HepG2 (cell line): ENCODE measurements at regions not wholly inside any gene's neighbourhood (a gene's known extent, or its start where the extent isn't known, plus 50 kb on each side); places are given as distances from the start of the nearest gene placed in this dataset.

Experiments used
- ATAC-seq: fragments of 200-7000 bp; cut with Tn5 transposase; 3 replicates; pipeline ENCODE4 v1.9.1; 2020; ENCODE audit warnings: mild to moderate bottlenecking, moderate library complexity
- BruUV-seq: library from RNA; stranded (reverse); fragments of 400-500 nt; replicated peaks from 2 replicates; lab custom pipeline; 2021; lab: Mats Ljungman, UMichigan
- CTCF ChIA-PET: fragments of 300-600 bp; formaldehyde crosslinking; extraction: SDS; loops from one replicate; lab custom pipeline; 2021; ENCODE audit warnings: low total read pairs, inconsistent platforms, low intra/inter-chr PET ratio; lab: Yijun Ruan, JAX
- POLR2A ChIA-PET: fragments of 350-600 bp; sonication (Branson Sonifier 250); formaldehyde crosslinking; loops from one replicate; lab custom pipeline; 2020; ENCODE audit warnings: antibody characterized with exemption, inconsistent platforms; lab: Yijun Ruan, JAX
- DNase-seq: peaks from one replicate; pipeline ENCODE4 v3.0.0-alpha.2; 2015; ENCODE audit warnings: low spot score
- FAIRE-seq: peaks from 3 replicates; lab custom pipeline; 2011; peaks lifted over from hg19 to GRCh38; lab: Jason Lieb, UNC
- H2AFZ ChIP-seq: one replicate; pipeline ENCODE4 v1.6.1; 2011; ENCODE audit warnings: low read length, inconsistent platforms
- H3K27ac ChIP-seq: fragments of 300-600 bp; 3 replicates; pipeline ENCODE4 v1.8.0; 2011; ENCODE audit warnings: mixed run types, mild to moderate bottlenecking, mixed read lengths, low read length, inconsistent platforms; ENCODE audit not compliant: insufficient read depth; ENCODE audit errors: extremely low read length
- H3K27me3 ChIP-seq, 2 experiments: fragments of 200-600 bp in 1 of 2; 2 replicates in 1 of 2; 3 replicates in 1 of 2; pipeline versions ENCODE4 v1.6.0 to v1.8.0; 2011; ENCODE audit warnings: low read length in 2 of 2, mild to moderate bottlenecking in 2 of 2, moderate library complexity in 2 of 2, inconsistent platforms in 1 of 2; ENCODE audit not compliant: insufficient read depth in 2 of 2, control insufficient read depth in 1 of 2
- H3K36me3 ChIP-seq, 2 experiments: fragments of 200-600 bp in 1 of 2; replicated peaks in 1 of 2; 2 replicates in 1 of 2; 3 replicates in 1 of 2; pipeline versions ENCODE4 v1.5.1 to v1.8.0; 2011; ENCODE audit warnings: low read length in 2 of 2, inconsistent platforms in 1 of 2; ENCODE audit not compliant: insufficient read depth in 2 of 2, control insufficient read depth in 1 of 2
- H3K4me1 ChIP-seq: 2 replicates; pipeline ENCODE4 v1.5.1; 2012; ENCODE audit warnings: low read length, inconsistent platforms; ENCODE audit not compliant: insufficient read depth
- H3K4me2 ChIP-seq: 2 replicates; pipeline ENCODE4 v1.6.0; 2011; ENCODE audit warnings: low read depth, low read length, inconsistent platforms
- H3K4me3 ChIP-seq, 3 experiments: fragments of 200-600 bp in 1 of 3; sonication (generic), shearing (Covaris generic) in 1 of 3; replicated peaks in 1 of 3; 2 replicates each; pipeline ENCODE4 v1.5.1; 2011 to 2016; ENCODE audit warnings: low read length in 3 of 3, inconsistent platforms in 2 of 3, low read depth in 2 of 3, mild to moderate bottlenecking in 2 of 3, control low read depth in 1 of 3, mixed read lengths in 1 of 3; ENCODE audit not compliant: insufficient read depth in 1 of 3
- H3K79me2 ChIP-seq: one replicate; pipeline ENCODE4 v1.6.1; 2011; ENCODE audit warnings: low read length, inconsistent platforms; ENCODE audit not compliant: insufficient read depth
- H3K9ac ChIP-seq: 2 replicates; pipeline ENCODE4 v1.6.0; 2011; ENCODE audit warnings: mild to moderate bottlenecking, low read depth, low read length, inconsistent platforms; ENCODE audit not compliant: insufficient read depth
- H3K9me3 ChIP-seq: 2 replicates; pipeline ENCODE4 v1.5.1; 2012; ENCODE audit warnings: mild to moderate bottlenecking, low read length
- H4K20me1 ChIP-seq: 2 replicates; pipeline ENCODE4 v1.6.0; 2011; ENCODE audit warnings: inconsistent platforms, mild to moderate bottlenecking, low read length, moderate library complexity; ENCODE audit not compliant: insufficient read depth
- ATF7-NPFF ChIP-seq: sonication (generic); formaldehyde crosslinking; IDR thresholded peaks from 2 replicates; pipeline ENCODE4 v1.8.1; 2023; ENCODE audit warnings: mild to moderate bottlenecking, low read depth, missing genetic modification reagents, moderate library complexity
- CBX1 ChIP-seq: IDR thresholded peaks from one replicate; pipeline ENCODE4 v1.6.1; 2016; ENCODE audit warnings: antibody characterized with exemption, low read depth
- CCAR2 ChIP-seq: fragments of 200-400 bp; formaldehyde crosslinking; optimal IDR thresholded peaks from 2 replicates; pipeline ENCODE3; 2018; ENCODE audit warnings: low read depth, mild to moderate bottlenecking, low read length, moderate library complexity
- FOXM1 ChIP-seq: sonication (generic); formaldehyde crosslinking; IDR thresholded peaks from 2 replicates; pipeline ENCODE4 v1.5.0; 2020; ENCODE audit warnings: missing genetic modification reagents
- IRF2 ChIP-seq: IDR thresholded peaks from 2 replicates; pipeline ENCODE4 v1.6.1; 2018; ENCODE audit warnings: missing genetic modification reagents, missing compliant biosample characterization
- RXRA ChIP-seq: sonication (generic); formaldehyde crosslinking; IDR thresholded peaks from 2 replicates; pipeline ENCODE4 v1.5.1; 2020; ENCODE audit warnings: missing genetic modification reagents
- U2AF2 ChIP-seq: fragments of 200-400 bp; formaldehyde crosslinking; IDR thresholded peaks from 2 replicates; pipeline ENCODE4 v1.6.1; 2017; ENCODE audit warnings: low read depth, mild to moderate bottlenecking, low read length
- ZFY ChIP-seq: sonication (generic); formaldehyde crosslinking; IDR thresholded peaks from 2 replicates; pipeline ENCODE4 v1.4.0; 2020; ENCODE audit warnings: missing genetic modification reagents
- ZNF230 ChIP-seq: sonication (generic); formaldehyde crosslinking; IDR thresholded peaks from 2 replicates; pipeline ENCODE4 v1.4.0; 2020; ENCODE audit warnings: mild to moderate bottlenecking, missing genetic modification reagents
- WGBS: methylation state at CpG from one replicate; pipeline ENCODE4 v1.1.6; 2017; ENCODE audit warnings: low lambda C conversion rate; 5-methylcytosine and 5-hydroxymethylcytosine counted together
- in situ Hi-C: cut with HindIII; loops from 2 replicates; pipeline ENCODE4 v1.10.0; 2017; ENCODE audit warnings: low pct_unique_long_range_greater_than_20kb; ENCODE audit not compliant: extremely low pct_ligation_motif_present
- intact Hi-C: fragments of 100-400 bp; cut with micrococcal nuclease; formaldehyde crosslinking; loops from one replicate; pipeline ENCODE4 v1.10.0; 2022; ENCODE audit not compliant: unreplicated experiment
- TF ChIP-seq, protein P1 (sequence below): sonication (generic); formaldehyde crosslinking; IDR thresholded peaks from 2 replicates; pipeline ENCODE4 v1.5.1; 2020; ENCODE audit warnings: missing genetic modification reagents, mild to moderate bottlenecking, borderline replicate concordance
- TF ChIP-seq, protein P2 (sequence below): sonication (generic); formaldehyde crosslinking; IDR thresholded peaks from 2 replicates; pipeline ENCODE4 v1.4.0; 2020; ENCODE audit warnings: mild to moderate bottlenecking, missing genetic modification reagents
- TF ChIP-seq, protein P3 (sequence below): sonication (generic); formaldehyde crosslinking; IDR thresholded peaks from 2 replicates; pipeline ENCODE4 v1.9.0; 2022; ENCODE audit warnings: low read depth, missing genetic modification reagents
- TF ChIP-seq, protein P4 (sequence below): IDR thresholded peaks from 2 replicates; pipeline ENCODE4 v1.6.1; 2016; ENCODE audit warnings: mild to moderate bottlenecking
- TF ChIP-seq, protein P5 (sequence below): sonication (generic); formaldehyde crosslinking; IDR thresholded peaks from 2 replicates; pipeline ENCODE4 v1.4.0; 2020; ENCODE audit warnings: missing genetic modification reagents

DNA sequence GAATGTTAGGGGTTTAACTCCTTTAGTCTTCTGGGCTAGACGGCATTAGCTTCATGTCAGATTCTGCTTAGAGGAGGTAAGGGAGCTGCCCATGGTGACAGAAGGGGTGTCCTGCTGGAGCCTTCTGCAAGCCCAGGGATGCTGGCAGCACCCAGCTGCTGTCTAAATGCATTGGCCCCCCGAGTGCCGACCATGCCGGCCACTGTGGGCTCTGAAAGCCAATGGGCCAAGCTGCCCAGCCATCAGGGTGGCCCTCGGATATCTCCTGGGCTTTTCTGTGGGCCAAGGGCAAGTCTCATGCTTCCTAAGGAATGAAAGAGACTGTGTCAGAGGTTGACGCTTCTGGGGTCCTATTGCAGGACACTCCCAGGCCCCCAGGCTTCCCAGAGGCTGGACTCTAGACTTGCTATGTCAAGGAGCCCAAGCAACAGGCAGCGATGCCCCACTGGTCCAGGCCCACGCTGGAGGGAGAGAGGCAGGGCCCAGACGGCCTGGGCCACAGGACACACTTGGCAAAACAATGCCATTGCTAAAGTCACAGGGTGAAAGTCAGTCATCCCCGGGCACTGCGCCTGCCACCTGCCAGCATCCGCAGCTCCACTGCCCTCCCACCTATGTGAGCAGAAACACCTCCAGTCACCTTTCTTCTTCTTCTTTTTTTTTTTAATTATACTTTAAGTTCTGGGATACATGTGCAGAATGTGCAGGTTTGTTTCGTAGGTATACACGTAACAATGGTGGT is 160.2 kb upstream of the GPR12 start (continued):
- no peak for TF ChIP-seq ATF7-NPFF
- no peak for TF ChIP-seq ZNF230 (CRISPR knock-in tag)
- TF ChIP-seq, protein P1, sequence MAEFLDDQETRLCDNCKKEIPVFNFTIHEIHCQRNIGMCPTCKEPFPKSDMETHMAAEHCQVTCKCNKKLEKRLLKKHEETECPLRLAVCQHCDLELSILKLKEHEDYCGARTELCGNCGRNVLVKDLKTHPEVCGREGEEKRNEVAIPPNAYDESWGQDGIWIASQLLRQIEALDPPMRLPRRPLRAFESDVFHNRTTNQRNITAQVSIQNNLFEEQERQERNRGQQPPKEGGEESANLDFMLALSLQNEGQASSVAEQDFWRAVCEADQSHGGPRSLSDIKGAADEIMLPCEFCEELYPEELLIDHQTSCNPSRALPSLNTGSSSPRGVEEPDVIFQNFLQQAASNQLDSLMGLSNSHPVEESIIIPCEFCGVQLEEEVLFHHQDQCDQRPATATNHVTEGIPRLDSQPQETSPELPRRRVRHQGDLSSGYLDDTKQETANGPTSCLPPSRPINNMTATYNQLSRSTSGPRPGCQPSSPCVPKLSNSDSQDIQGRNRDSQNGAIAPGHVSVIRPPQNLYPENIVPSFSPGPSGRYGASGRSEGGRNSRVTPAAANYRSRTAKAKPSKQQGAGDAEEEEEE (CRISPR knock-in tag), result no peak
- no peak for TF ChIP-seq CBX1
- TF ChIP-seq, protein P2, sequence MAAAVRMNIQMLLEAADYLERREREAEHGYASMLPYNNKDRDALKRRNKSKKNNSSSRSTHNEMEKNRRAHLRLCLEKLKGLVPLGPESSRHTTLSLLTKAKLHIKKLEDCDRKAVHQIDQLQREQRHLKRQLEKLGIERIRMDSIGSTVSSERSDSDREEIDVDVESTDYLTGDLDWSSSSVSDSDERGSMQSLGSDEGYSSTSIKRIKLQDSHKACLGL (CRISPR knock-in tag), result no peak
- TF ChIP-seq RXRA, result no peak
- TF ChIP-seq IRF2 (CRISPR knock-in tag), result no peak
- no peak for TF ChIP-seq ZFY (CRISPR knock-in tag)
- no peak for TF ChIP-seq CCAR2
- TF ChIP-seq, protein P3, sequence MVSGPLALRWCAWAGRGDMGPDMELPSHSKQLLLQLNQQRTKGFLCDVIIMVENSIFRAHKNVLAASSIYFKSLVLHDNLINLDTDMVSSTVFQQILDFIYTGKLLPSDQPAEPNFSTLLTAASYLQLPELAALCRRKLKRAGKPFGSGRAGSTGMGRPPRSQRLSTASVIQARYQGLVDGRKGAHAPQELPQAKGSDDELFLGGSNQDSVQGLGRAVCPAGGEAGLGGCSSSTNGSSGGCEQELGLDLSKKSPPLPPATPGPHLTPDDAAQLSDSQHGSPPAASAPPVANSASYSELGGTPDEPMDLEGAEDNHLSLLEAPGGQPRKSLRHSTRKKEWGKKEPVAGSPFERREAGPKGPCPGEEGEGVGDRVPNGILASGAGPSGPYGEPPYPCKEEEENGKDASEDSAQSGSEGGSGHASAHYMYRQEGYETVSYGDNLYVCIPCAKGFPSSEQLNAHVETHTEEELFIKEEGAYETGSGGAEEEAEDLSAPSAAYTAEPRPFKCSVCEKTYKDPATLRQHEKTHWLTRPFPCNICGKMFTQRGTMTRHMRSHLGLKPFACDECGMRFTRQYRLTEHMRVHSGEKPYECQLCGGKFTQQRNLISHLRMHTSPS, result no peak

DNA sequence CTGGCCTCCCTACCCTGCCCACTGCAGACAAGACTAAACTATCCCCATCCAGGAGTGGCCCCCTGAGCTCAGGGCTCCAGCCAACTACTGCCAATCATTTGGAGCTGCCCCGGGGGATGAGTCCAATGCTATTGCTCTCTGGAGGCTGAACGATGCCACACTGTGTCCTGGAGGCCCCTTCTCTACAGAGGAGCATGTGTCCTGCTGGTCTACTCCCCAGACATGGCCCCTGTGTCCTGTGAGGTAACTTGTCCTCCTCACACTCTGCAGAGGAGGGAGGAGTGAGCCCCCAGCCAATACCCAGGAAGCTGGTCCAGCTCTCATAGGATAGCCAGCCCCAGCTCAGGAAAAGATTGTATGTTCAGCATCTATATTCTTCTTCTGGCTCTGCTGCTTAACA is 159.1 kb upstream of the GPR12 start:
- Histone ChIP-seq H3K9me3 (no peaks in the 10 kb centered on the region), H3K9ac (no peak overlapping the region), H3K36me3 (no peaks in the 10 kb centered on the region), H3K4me2 (no peak overlapping the region), H3K27ac (no peak overlapping the region), H3K4me1 (no peaks in the 10 kb centered on the region), H3K4me3 (no peak overlapping the region), H4K20me1 (no peaks in the 10 kb centered on the region), H3K79me2 (no peaks in the 10 kb centered on the region), H3K27me3 (peaks cover 5 to 56% of the 10 kb centered on the region in 2 experiments; a peak in 4 of 5 replicates), H2AFZ (no peak overlapping the region)
- ATAC-seq, result no peak
- ChIA-PET CTCF (no interaction called here), POLR2A (no interaction called here)
- no peak for DNase-seq
- no peak for FAIRE-seq
- in situ Hi-C loops (no loop called here), intact Hi-C loops (no loop called here)
- TF ChIP-seq U2AF2, result no peak
- TF ChIP-seq FOXM1, result no peak
- TF ChIP-seq, protein P4, sequence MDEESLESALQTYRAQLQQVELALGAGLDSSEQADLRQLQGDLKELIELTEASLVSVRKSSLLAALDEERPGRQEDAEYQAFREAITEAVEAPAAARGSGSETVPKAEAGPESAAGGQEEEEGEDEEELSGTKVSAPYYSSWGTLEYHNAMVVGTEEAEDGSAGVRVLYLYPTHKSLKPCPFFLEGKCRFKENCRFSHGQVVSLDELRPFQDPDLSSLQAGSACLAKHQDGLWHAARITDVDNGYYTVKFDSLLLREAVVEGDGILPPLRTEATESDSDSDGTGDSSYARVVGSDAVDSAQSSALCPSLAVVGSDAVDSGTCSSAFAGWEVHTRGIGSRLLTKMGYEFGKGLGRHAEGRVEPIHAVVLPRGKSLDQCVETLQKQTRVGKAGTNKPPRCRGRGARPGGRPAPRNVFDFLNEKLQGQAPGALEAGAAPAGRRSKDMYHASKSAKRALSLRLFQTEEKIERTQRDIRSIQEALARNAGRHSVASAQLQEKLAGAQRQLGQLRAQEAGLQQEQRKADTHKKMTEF, result no peak
- TF ChIP-seq, protein P5, sequence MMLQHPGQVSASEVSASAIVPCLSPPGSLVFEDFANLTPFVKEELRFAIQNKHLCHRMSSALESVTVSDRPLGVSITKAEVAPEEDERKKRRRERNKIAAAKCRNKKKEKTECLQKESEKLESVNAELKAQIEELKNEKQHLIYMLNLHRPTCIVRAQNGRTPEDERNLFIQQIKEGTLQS, result no peak
- WGBS, result no CpG with 5 or more reads among the region's 2 CpGs
- no TSS peak for BruUV-seq
